ENCODE measurements at regions not wholly inside any gene's neighbourhood (a gene's known extent, or its start where the extent isn't known, plus 50 kb on each side); places are given as distances from the start of the nearest gene placed in this dataset.
A peak's percentile ranks its signal among the peaks of the same experiment; 100 is the strongest.

- H3K36me3 Mint-ChIP-seq (ENCODE audit: insufficient read depth in 2 of 2), result peaks cover 14 to 17% of the 10 kb centered on the region in 2 donors
- H3K27ac Mint-ChIP-seq, result no peak overlapping the region
- peak overlapping the region; percentile 29 to 58 for H3K4me3 Mint-ChIP-seq
- DNase-seq, result no peak
- H3K27me3 Mint-ChIP-seq (ENCODE audit: low read depth), result peaks cover 89% of the 10 kb centered on the region
- H3K4me1 Mint-ChIP-seq (ENCODE audit: low read depth), result peaks cover 42% of the 10 kb centered on the region
- no peak for ATAC-seq (replicated peaks in 1 of 2)
- H3K9me3 Mint-ChIP-seq, result peaks cover 0 to 1% of the 10 kb centered on the region in 2 donors
These were observed 115.4 kb downstream of the TRIM27 start for GRCh38 chr6:28808383-28808782.

GRCh38 chr6:28809947-28810658, 113.7 kb downstream of the TRIM27 start:
- DNase-seq (no peak), ATAC-seq (replicated peaks in 1 of 2) (no peak)
- H3K4me3 Mint-ChIP-seq, result peak overlapping the region; percentile 57 to 78
- peaks cover 16 to 21% of the 10 kb centered on the region in 2 donors for H3K36me3 Mint-ChIP-seq (ENCODE audit: insufficient read depth in 2 of 2)
- H3K27ac Mint-ChIP-seq, result no peak overlapping the region
- H3K9me3 Mint-ChIP-seq, result peaks cover 1 to 2% of the 10 kb centered on the region in 2 donors
- peaks cover 55% of the 10 kb centered on the region for H3K4me1 Mint-ChIP-seq (ENCODE audit: low read depth)
- peaks cover 94% of the 10 kb centered on the region for H3K27me3 Mint-ChIP-seq (ENCODE audit: low read depth)

- peaks cover 1 to 2% of the 10 kb centered on the region in 2 donors for H3K9me3 Mint-ChIP-seq
- ATAC-seq (replicated peaks in 1 of 2) (no peak), DNase-seq (no peak)
- peaks cover 99% of the 10 kb centered on the region for H3K27me3 Mint-ChIP-seq (ENCODE audit: low read depth)
- H3K4me3 Mint-ChIP-seq, result peak overlapping the region; percentile 57 to 78
- H3K27ac Mint-ChIP-seq, result no peak overlapping the region
- peaks cover 16 to 21% of the 10 kb centered on the region in 2 donors for H3K36me3 Mint-ChIP-seq (ENCODE audit: insufficient read depth in 2 of 2)
- peaks cover 55% of the 10 kb centered on the region for H3K4me1 Mint-ChIP-seq (ENCODE audit: low read depth)
These were observed 113.1 kb downstream of the TRIM27 start for GRCh38 chr6:28810659-28811053.

GRCh38 chr6:28811873-28812272, 111.9 kb downstream of the TRIM27 start:
- peaks cover 1 to 2% of the 10 kb centered on the region in 2 donors for H3K9me3 Mint-ChIP-seq
- peaks cover 63% of the 10 kb centered on the region for H3K4me1 Mint-ChIP-seq (ENCODE audit: low read depth)
- no peak for ATAC-seq (replicated peaks in 1 of 2)
- peaks cover 100% of the 10 kb centered on the region for H3K27me3 Mint-ChIP-seq (ENCODE audit: low read depth)
- peak overlapping the region; percentile 72 for H3K27ac Mint-ChIP-seq
- H3K36me3 Mint-ChIP-seq (ENCODE audit: insufficient read depth in 2 of 2), result peaks cover 17 to 18% of the 10 kb centered on the region in 2 donors
- H3K4me3 Mint-ChIP-seq, result peak overlapping the region in 1 of 2 donors; percentile 41
- no peak for DNase-seq

- no peak for DNase-seq
- H3K27ac Mint-ChIP-seq, result peak overlapping the region; percentile 72
- peaks cover 100% of the 10 kb centered on the region for H3K27me3 Mint-ChIP-seq (ENCODE audit: low read depth)
- H3K4me1 Mint-ChIP-seq (ENCODE audit: low read depth), result peaks cover 67% of the 10 kb centered on the region
- H3K4me3 Mint-ChIP-seq, result peak overlapping the region; percentile 49 to 80
- ATAC-seq (replicated peaks in 1 of 2), result no peak
- H3K9me3 Mint-ChIP-seq, result peaks cover 1 to 2% of the 10 kb centered on the region in 2 donors
- peaks cover 18% of the 10 kb centered on the region in 2 donors for H3K36me3 Mint-ChIP-seq (ENCODE audit: insufficient read depth in 2 of 2)
These were observed 110.8 kb downstream of the TRIM27 start for GRCh38 chr6:28812778-28813569.

GRCh38 chr6:28814032-28814976, 109.5 kb downstream of the TRIM27 start:
- ATAC-seq (replicated peaks in 1 of 2) (no peak), DNase-seq (no peak)
- Mint-ChIP-seq H3K27me3 (ENCODE audit: low read depth) (peaks cover 98% of the 10 kb centered on the region), H3K36me3 (ENCODE audit: insufficient read depth in 2 of 2) (peaks cover 15% of the 10 kb centered on the region in 2 donors), H3K4me3 (peak overlapping the region; percentile 80 to 82), H3K27ac (peak overlapping the region; percentile 48), H3K9me3 (peaks cover 1 to 2% of the 10 kb centered on the region in 2 donors), H3K4me1 (ENCODE audit: low read depth) (peaks cover 63% of the 10 kb centered on the region)

GRCh38 chr6:28816339-28816908, 107.4 kb downstream of the TRIM27 start:
- H3K27me3 Mint-ChIP-seq (ENCODE audit: low read depth), result peaks cover 86% of the 10 kb centered on the region
- no peak for DNase-seq
- H3K4me1 Mint-ChIP-seq (ENCODE audit: low read depth), result peaks cover 48% of the 10 kb centered on the region
- no peak for ATAC-seq (replicated peaks in 1 of 2)
- H3K27ac Mint-ChIP-seq, result no peak overlapping the region
- peak overlapping the region; percentile 36 to 57 for H3K4me3 Mint-ChIP-seq
- H3K36me3 Mint-ChIP-seq (ENCODE audit: insufficient read depth in 2 of 2), result peaks cover 8 to 10% of the 10 kb centered on the region in 2 donors
- H3K9me3 Mint-ChIP-seq, result peaks cover 1 to 2% of the 10 kb centered on the region in 2 donors

GRCh38 chr6:28816909-28817807, 106.6 kb downstream of the TRIM27 start:
- DNase-seq (no peak), ATAC-seq (replicated peaks in 1 of 2) (peak; percentile 43 to 78)
- Mint-ChIP-seq H3K4me3 (peak overlapping the region; percentile 31 to 57), H3K36me3 (ENCODE audit: insufficient read depth in 2 of 2) (peaks cover 5 to 13% of the 10 kb centered on the region in 2 donors), H3K9me3 (peaks cover 2 to 4% of the 10 kb centered on the region in 2 donors), H3K27ac (peak overlapping the region; percentile 17), H3K4me1 (ENCODE audit: low read depth) (peaks cover 42% of the 10 kb centered on the region), H3K27me3 (ENCODE audit: low read depth) (peaks cover 86% of the 10 kb centered on the region)

- DNase-seq (no peak), ATAC-seq (replicated peaks in 1 of 2) (no peak)
- peak overlapping the region in 1 of 2 donors; percentile 57 for H3K4me3 Mint-ChIP-seq
- H3K27me3 Mint-ChIP-seq (ENCODE audit: low read depth), result peaks cover 83% of the 10 kb centered on the region
- peaks cover 5 to 9% of the 10 kb centered on the region in 2 donors for H3K36me3 Mint-ChIP-seq (ENCODE audit: insufficient read depth in 2 of 2)
- H3K27ac Mint-ChIP-seq, result no peak overlapping the region
- H3K4me1 Mint-ChIP-seq (ENCODE audit: low read depth), result peaks cover 37% of the 10 kb centered on the region
- H3K9me3 Mint-ChIP-seq, result peaks cover 2 to 3% of the 10 kb centered on the region in 2 donors
These were observed 106.0 kb downstream of the TRIM27 start for GRCh38 chr6:28817808-28818145.

GRCh38 chr6:28824793-28825731, 98.7 kb downstream of the TRIM27 start:
- Mint-ChIP-seq H3K4me1 (ENCODE audit: low read depth) (peaks cover 14% of the 10 kb centered on the region), H3K27me3 (ENCODE audit: low read depth) (peaks cover 89% of the 10 kb centered on the region), H3K27ac (no peak overlapping the region), H3K9me3 (peaks cover 0 to 3% of the 10 kb centered on the region in 2 donors), H3K4me3 (peak overlapping the region; percentile 35 to 68), H3K36me3 (ENCODE audit: insufficient read depth in 2 of 2) (peaks cover 0 to 3% of the 10 kb centered on the region in 2 donors)
- no peak for ATAC-seq (replicated peaks in 1 of 2)
- DNase-seq, result no peak
